Osteocyte (in vitro differentiated cells): ENCODE measurements at regions not wholly inside any gene's neighbourhood (a gene's known extent, or its start where the extent isn't known, plus 50 kb on each side); places are given as distances from the start of the nearest gene placed in this dataset.

Source experiments
- DNase-seq: peaks from one replicate; pipeline ENCODE4 v3.0.0; 2021; ENCODE audit warnings: mixed read lengths; ENCODE audit not compliant: unreplicated experiment; ENCODE audit errors: extremely low spot score
- H3K27ac Mint-ChIP-seq: one replicate; pipeline ENCODE4 v1.8.0; 2021; ENCODE audit warnings: mild to moderate bottlenecking, mixed read lengths; ENCODE audit not compliant: unreplicated experiment
- H3K27me3 Mint-ChIP-seq: one replicate; pipeline ENCODE4 v1.8.0; 2021; ENCODE audit warnings: mixed read lengths; ENCODE audit not compliant: unreplicated experiment
- H3K36me3 Mint-ChIP-seq: one replicate; pipeline ENCODE4 v1.8.0; 2021; ENCODE audit warnings: mixed read lengths; ENCODE audit not compliant: unreplicated experiment
- H3K4me1 Mint-ChIP-seq: one replicate; pipeline ENCODE4 v1.8.0; 2021; ENCODE audit warnings: mixed read lengths; ENCODE audit not compliant: unreplicated experiment
- H3K4me3 Mint-ChIP-seq: one replicate; pipeline ENCODE4 v1.8.0; 2021; ENCODE audit warnings: mild to moderate bottlenecking, moderate library complexity, mixed read lengths; ENCODE audit not compliant: unreplicated experiment
- H3K9me3 Mint-ChIP-seq: one replicate; pipeline ENCODE4 v1.8.0; 2021; ENCODE audit warnings: mixed read lengths; ENCODE audit not compliant: unreplicated experiment
- CTCF ChIP-seq: fragments of 200-600 bp; sonication (generic); IDR thresholded peaks from 2 replicates; pipeline ENCODE4 v1.5.0; 2021; ENCODE audit warnings: antibody characterized with exemption, mild to moderate bottlenecking, moderate library complexity

GRCh38 chr10:120253131-120253530, 203.9 kb upstream of the PLPP4 start:
- H3K4me1 Mint-ChIP-seq: no peaks in the 10 kb centered on the region
- no peak for DNase-seq
- no peaks in the 10 kb centered on the region for H3K36me3 Mint-ChIP-seq
- peaks cover 4% of the 10 kb centered on the region for H3K27me3 Mint-ChIP-seq
- TF ChIP-seq CTCF: no peak
- no peak overlapping the region for H3K4me3 Mint-ChIP-seq
- H3K9me3 Mint-ChIP-seq: no peaks in the 10 kb centered on the region
- H3K27ac Mint-ChIP-seq: no peak overlapping the region

GRCh38 chr10:120260456-120260855, 196.6 kb upstream of the PLPP4 start:
- Mint-ChIP-seq H3K4me3 (no peak overlapping the region), H3K27me3 (peaks cover 3% of the 10 kb centered on the region), H3K27ac (no peak overlapping the region), H3K9me3 (no peaks in the 10 kb centered on the region), H3K4me1 (no peaks in the 10 kb centered on the region), H3K36me3 (no peaks in the 10 kb centered on the region)
- no peak for DNase-seq
- TF ChIP-seq CTCF: no peak

- H3K4me1 Mint-ChIP-seq: no peaks in the 10 kb centered on the region
- H3K27ac Mint-ChIP-seq: no peak overlapping the region
- no peak overlapping the region for H3K4me3 Mint-ChIP-seq
- H3K27me3 Mint-ChIP-seq: peaks cover 3% of the 10 kb centered on the region
- DNase-seq: no peak
- no peak for TF ChIP-seq CTCF
- H3K36me3 Mint-ChIP-seq: no peaks in the 10 kb centered on the region
- no peaks in the 10 kb centered on the region for H3K9me3 Mint-ChIP-seq
Measured at GRCh38 chr10:120262857-120263547, 194.0 kb upstream of the PLPP4 start.

- Mint-ChIP-seq H3K27me3 (peaks cover 3% of the 10 kb centered on the region), H3K9me3 (no peaks in the 10 kb centered on the region), H3K4me3 (no peak overlapping the region), H3K36me3 (no peaks in the 10 kb centered on the region), H3K27ac (no peak overlapping the region), H3K4me1 (no peaks in the 10 kb centered on the region)
- no peak for DNase-seq
- no peak for TF ChIP-seq CTCF
Measured at GRCh38 chr10:120266022-120266421, 191.0 kb upstream of the PLPP4 start.

- Mint-ChIP-seq H3K27me3 (no peaks in the 10 kb centered on the region), H3K4me3 (no peak overlapping the region), H3K4me1 (no peaks in the 10 kb centered on the region), H3K27ac (no peak overlapping the region), H3K9me3 (no peaks in the 10 kb centered on the region), H3K36me3 (no peaks in the 10 kb centered on the region)
- DNase-seq: no peak
- no peak for TF ChIP-seq CTCF
Measured at GRCh38 chr10:120270906-120271305, 186.1 kb upstream of the PLPP4 start.
